ENCODE measurements at regions not wholly inside any gene's neighbourhood (a gene's known extent, or its start where the extent isn't known, plus 50 kb on each side); places are given as distances from the start of the nearest gene placed in this dataset.

DNA sequence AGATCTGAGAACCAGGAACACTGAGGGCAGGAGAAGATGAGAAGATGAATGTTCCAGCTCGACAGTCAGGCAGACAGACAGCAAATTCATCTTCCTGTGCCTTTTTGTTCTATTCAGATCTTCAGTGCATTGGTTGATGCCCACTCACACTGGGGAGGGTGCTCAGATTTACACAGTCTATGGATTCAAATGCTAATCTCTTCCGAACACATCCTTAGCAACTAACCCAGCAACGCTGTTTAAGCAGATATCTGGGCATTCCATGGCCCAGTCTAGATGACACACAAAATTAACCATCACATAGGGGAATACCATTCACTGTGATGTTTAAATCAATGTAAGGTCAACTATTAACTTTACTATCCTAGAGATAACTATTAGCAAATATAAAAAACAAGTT is 571.9 kb downstream of the NYAP2 start:
- Histone ChIP-seq H3K27ac (ENCODE audit: low read length) (no peak overlapping the region), H3K27me3 (ENCODE audit: insufficient read depth, low read length, poor library complexity) (no peaks in the 10 kb centered on the region), H3K9me3 (ENCODE audit: insufficient read depth, low read length, severe bottlenecking) (peaks cover 4% of the 10 kb centered on the region), H2AFZ (ENCODE audit: low read depth, low read length) (no peak overlapping the region), H4K20me1 (ENCODE audit: insufficient read depth, low read length) (no peaks in the 10 kb centered on the region), H3K4me1 (ENCODE audit: insufficient read depth, low read length) (no peaks in the 10 kb centered on the region), H3K9ac (ENCODE audit: low read depth, low read length) (no peak overlapping the region), H3K4me2 (ENCODE audit: insufficient read depth, low read length) (no peak overlapping the region), H3K79me2 (ENCODE audit: insufficient read depth, low read length) (no peaks in the 10 kb centered on the region), H3K36me3 (ENCODE audit: insufficient read depth, low read length) (no peaks in the 10 kb centered on the region), H3K4me3 (ENCODE audit: low read depth in 1 of 2, low read length in 2 of 2) (no peak overlapping the region)
- DNase-seq (no peak), ATAC-seq (ENCODE audit: insufficient read depth, low read depth) (no peak)
- TF ChIP-seq EZH2 (IDR thresholded peaks at IDR 0.05; ENCODE audit: borderline replicate concordance, low read depth, low read length, severe bottlenecking) = no peak
- TF ChIP-seq, protein P1, sequence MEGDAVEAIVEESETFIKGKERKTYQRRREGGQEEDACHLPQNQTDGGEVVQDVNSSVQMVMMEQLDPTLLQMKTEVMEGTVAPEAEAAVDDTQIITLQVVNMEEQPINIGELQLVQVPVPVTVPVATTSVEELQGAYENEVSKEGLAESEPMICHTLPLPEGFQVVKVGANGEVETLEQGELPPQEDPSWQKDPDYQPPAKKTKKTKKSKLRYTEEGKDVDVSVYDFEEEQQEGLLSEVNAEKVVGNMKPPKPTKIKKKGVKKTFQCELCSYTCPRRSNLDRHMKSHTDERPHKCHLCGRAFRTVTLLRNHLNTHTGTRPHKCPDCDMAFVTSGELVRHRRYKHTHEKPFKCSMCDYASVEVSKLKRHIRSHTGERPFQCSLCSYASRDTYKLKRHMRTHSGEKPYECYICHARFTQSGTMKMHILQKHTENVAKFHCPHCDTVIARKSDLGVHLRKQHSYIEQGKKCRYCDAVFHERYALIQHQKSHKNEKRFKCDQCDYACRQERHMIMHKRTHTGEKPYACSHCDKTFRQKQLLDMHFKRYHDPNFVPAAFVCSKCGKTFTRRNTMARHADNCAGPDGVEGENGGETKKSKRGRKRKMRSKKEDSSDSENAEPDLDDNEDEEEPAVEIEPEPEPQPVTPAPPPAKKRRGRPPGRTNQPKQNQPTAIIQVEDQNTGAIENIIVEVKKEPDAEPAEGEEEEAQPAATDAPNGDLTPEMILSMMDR (IDR thresholded peaks at IDR 0.05; ENCODE audit: borderline replicate concordance, extremely low read depth, low read length, poor library complexity, severe bottlenecking) = no peak

DNA sequence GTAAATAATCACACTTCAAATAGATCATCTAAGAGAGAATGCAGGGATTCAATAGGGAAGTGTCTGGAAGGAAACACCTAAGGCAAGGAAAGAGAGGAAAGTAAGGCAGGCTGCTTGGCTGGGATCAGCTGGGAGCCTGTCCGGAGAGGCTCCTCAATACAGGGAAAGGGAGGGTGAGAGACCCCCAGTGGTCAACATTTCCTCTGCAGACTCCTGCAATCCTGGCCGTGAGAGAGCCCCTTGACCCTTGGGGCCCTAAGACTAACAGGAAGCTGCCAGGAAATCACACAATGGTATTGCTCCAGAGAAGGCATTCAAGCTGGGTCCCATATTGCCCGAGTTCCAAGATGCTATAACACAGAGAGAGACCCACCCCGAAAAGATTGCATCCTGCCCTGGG is 549.4 kb downstream of the NYAP2 start:
- ATAC-seq (ENCODE audit: insufficient read depth, low read depth) = no peak
- Histone ChIP-seq H3K36me3 (ENCODE audit: insufficient read depth, low read length) (no peaks in the 10 kb centered on the region), H3K4me3 (ENCODE audit: low read depth in 1 of 2, low read length in 2 of 2) (no peak overlapping the region), H3K9me3 (ENCODE audit: insufficient read depth, low read length, severe bottlenecking) (peaks cover 7% of the 10 kb centered on the region), H3K9ac (ENCODE audit: low read depth, low read length) (no peak overlapping the region), H3K27me3 (ENCODE audit: insufficient read depth, low read length, poor library complexity) (no peaks in the 10 kb centered on the region), H3K4me2 (ENCODE audit: insufficient read depth, low read length) (no peak overlapping the region), H3K79me2 (ENCODE audit: insufficient read depth, low read length) (no peaks in the 10 kb centered on the region), H2AFZ (ENCODE audit: low read depth, low read length) (no peak overlapping the region), H4K20me1 (ENCODE audit: insufficient read depth, low read length) (no peaks in the 10 kb centered on the region), H3K27ac (ENCODE audit: low read length) (no peak overlapping the region), H3K4me1 (ENCODE audit: insufficient read depth, low read length) (no peaks in the 10 kb centered on the region)
- no peak for TF ChIP-seq EZH2 (IDR thresholded peaks at IDR 0.05; ENCODE audit: borderline replicate concordance, low read depth, low read length, severe bottlenecking)
- TF ChIP-seq, protein P1 (IDR thresholded peaks at IDR 0.05; ENCODE audit: borderline replicate concordance, extremely low read depth, low read length, poor library complexity, severe bottlenecking) = no peak
- no peak for DNase-seq

DNA sequence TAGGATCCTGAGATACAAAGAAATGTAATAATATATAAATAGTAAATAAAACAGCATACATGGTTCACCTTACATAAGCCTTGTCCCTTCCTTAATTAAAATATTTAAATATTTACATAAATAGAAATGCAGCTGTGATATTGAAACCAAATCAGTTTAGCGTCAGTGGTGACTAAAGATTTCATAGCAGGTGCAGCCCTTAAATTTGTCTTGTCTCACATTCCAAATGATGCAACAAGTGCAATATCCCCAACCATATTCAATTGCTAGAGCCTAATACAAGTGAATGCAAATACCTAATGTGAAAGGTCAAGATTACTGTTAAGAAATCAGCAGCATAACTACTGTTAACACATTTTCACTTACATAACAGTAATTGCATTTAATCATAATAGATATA is 539.5 kb downstream of the NYAP2 start:
- Histone ChIP-seq H4K20me1 (ENCODE audit: insufficient read depth, low read length) (no peaks in the 10 kb centered on the region), H3K9ac (ENCODE audit: low read depth, low read length) (no peak overlapping the region), H3K79me2 (ENCODE audit: insufficient read depth, low read length) (no peaks in the 10 kb centered on the region), H3K4me2 (ENCODE audit: insufficient read depth, low read length) (no peak overlapping the region), H2AFZ (ENCODE audit: low read depth, low read length) (no peak overlapping the region), H3K4me1 (ENCODE audit: insufficient read depth, low read length) (no peaks in the 10 kb centered on the region), H3K27me3 (ENCODE audit: insufficient read depth, low read length, poor library complexity) (no peaks in the 10 kb centered on the region), H3K27ac (ENCODE audit: low read length) (no peak overlapping the region), H3K4me3 (ENCODE audit: low read depth in 1 of 2, low read length in 2 of 2) (no peak overlapping the region), H3K36me3 (ENCODE audit: insufficient read depth, low read length) (no peaks in the 10 kb centered on the region), H3K9me3 (ENCODE audit: insufficient read depth, low read length, severe bottlenecking) (no peaks in the 10 kb centered on the region)
- TF ChIP-seq, protein P1 (IDR thresholded peaks at IDR 0.05; ENCODE audit: borderline replicate concordance, extremely low read depth, low read length, poor library complexity, severe bottlenecking) = no peak
- no peak for TF ChIP-seq EZH2 (IDR thresholded peaks at IDR 0.05; ENCODE audit: borderline replicate concordance, low read depth, low read length, severe bottlenecking)
- ATAC-seq (ENCODE audit: insufficient read depth, low read depth) (no peak), DNase-seq (no peak)
